NOMO-1 treated with DMSO at 0.1 percent for 48 hours (cell line): ENCODE measurements at regions not wholly inside any gene's neighbourhood (a gene's known extent, or its start where the extent isn't known, plus 50 kb on each side); places are given as distances from the start of the nearest gene placed in this dataset.
A peak's percentile ranks its signal among the peaks of the same experiment; 100 is the strongest.

ENCODE experiments used
- DNase-seq: peaks from one replicate; lab custom pipeline; 2025; ENCODE audit not compliant: unreplicated experiment; lab: John Stamatoyannopoulos, UW

GRCh38 chr4:110953191-110953590, 330.3 kb upstream of the PITX2 start:
- DNase-seq: no peak

GRCh38 chr4:110953898-110954297, 331.0 kb upstream of the PITX2 start:
- no peak for DNase-seq

GRCh38 chr4:110955748-110956147, 332.9 kb upstream of the PITX2 start:
- DNase-seq: no peak

GRCh38 chr4:110959041-110959643, 336.3 kb upstream of the PITX2 start:
- no peak for DNase-seq

GRCh38 chr4:110961066-110961465, 338.2 kb upstream of the PITX2 start:
- DNase-seq: no peak

GRCh38 chr4:110962616-110963015, 339.7 kb upstream of the PITX2 start:
- no peak for DNase-seq

GRCh38 chr4:110963662-110964280, 340.9 kb upstream of the PITX2 start:
- no peak for DNase-seq

- DNase-seq: no peak
Measured at GRCh38 chr4:110967936-110968335, 345.1 kb upstream of the PITX2 start.

- peak; percentile 74 for DNase-seq
Measured at GRCh38 chr4:110970642-110971041, 347.8 kb upstream of the PITX2 start.

- DNase-seq: no peak
Measured at GRCh38 chr4:110975338-110975737, 352.5 kb upstream of the PITX2 start.

- no peak for DNase-seq
Measured at GRCh38 chr4:110977554-110977953, 354.7 kb upstream of the PITX2 start.

GRCh38 chr4:110978761-110979160, 355.9 kb upstream of the PITX2 start:
- no peak for DNase-seq

- DNase-seq: no peak
Measured at GRCh38 chr4:110982486-110982885, 359.6 kb upstream of the PITX2 start.

GRCh38 chr4:110988722-110989121, 365.8 kb upstream of the PITX2 start:
- DNase-seq: no peak

- no peak for DNase-seq
Measured at GRCh38 chr4:110989125-110989524, 366.2 kb upstream of the PITX2 start.

- DNase-seq: no peak
Measured at GRCh38 chr4:110994781-110995180, 371.9 kb upstream of the PITX2 start.

GRCh38 chr4:110998320-110998719, 375.4 kb upstream of the PITX2 start:
- no peak for DNase-seq

GRCh38 chr4:111011458-111011857, 388.6 kb upstream of the PITX2 start:
- DNase-seq: no peak

GRCh38 chr4:111013846-111014245, 391.0 kb upstream of the PITX2 start:
- no peak for DNase-seq

- DNase-seq: no peak
Measured at GRCh38 chr4:111014537-111014936, 391.7 kb upstream of the PITX2 start.

GRCh38 chr4:111016416-111016815, 393.5 kb upstream of the PITX2 start:
- DNase-seq: no peak

GRCh38 chr4:111018216-111018615, 395.3 kb upstream of the PITX2 start:
- no peak for DNase-seq

GRCh38 chr4:111020476-111020875, 397.6 kb upstream of the PITX2 start:
- DNase-seq: no peak
